RWPE1 (cell line): ENCODE measurements at regions not wholly inside any gene's neighbourhood (a gene's known extent, or its start where the extent isn't known, plus 50 kb on each side); places are given as distances from the start of the nearest gene placed in this dataset.
"Not testable (repeated sequence)": the region's sequence is repeated elsewhere in the genome, so short reads cannot be mapped to it uniquely, and the experiment has no call there.

Experiments used
- CTCF ChIA-PET: fragments of 350-600 bp; sonication (Branson Sonifier 250); formaldehyde crosslinking; extraction: SDS; loops from one replicate; lab custom pipeline; 2021; lab: Yijun Ruan, JAX
- POLR2A ChIA-PET: fragments of 400-600 bp; formaldehyde crosslinking; extraction: SDS; loops from one replicate; lab custom pipeline; 2020; ENCODE audit warnings: antibody characterized with exemption; ENCODE audit not compliant: low non-redundant PET; lab: Yijun Ruan, JAX
- DNase-seq: peaks from one replicate; pipeline ENCODE4 v3.0.0; 2012; ENCODE audit warnings: low spot score
- H3K27ac ChIP-seq: fragments of 450-650 bp; 2 replicates; pipeline ENCODE4 v1.5.1; 2017
- CTCF ChIP-seq: fragments of 450-650 bp; conservative IDR thresholded peaks from 2 replicates; pipeline ENCODE4 v1.5.1; 2017; ENCODE audit warnings: low read depth, mild to moderate bottlenecking

GRCh38 chr9:73294336-73294735 lies 142.7 kb downstream of the ANXA1 start:
- no peak overlapping the region for H3K27ac ChIP-seq
- no peak for DNase-seq
- CTCF ChIA-PET = interaction anchor here (0.6 kb wide), 1 partner anchor 25 kb away, joined by 3 read pairs; no protein-coding TSS in a partner anchor
- no peak for TF ChIP-seq CTCF
- POLR2A ChIA-PET = no interaction called here

DNA sequence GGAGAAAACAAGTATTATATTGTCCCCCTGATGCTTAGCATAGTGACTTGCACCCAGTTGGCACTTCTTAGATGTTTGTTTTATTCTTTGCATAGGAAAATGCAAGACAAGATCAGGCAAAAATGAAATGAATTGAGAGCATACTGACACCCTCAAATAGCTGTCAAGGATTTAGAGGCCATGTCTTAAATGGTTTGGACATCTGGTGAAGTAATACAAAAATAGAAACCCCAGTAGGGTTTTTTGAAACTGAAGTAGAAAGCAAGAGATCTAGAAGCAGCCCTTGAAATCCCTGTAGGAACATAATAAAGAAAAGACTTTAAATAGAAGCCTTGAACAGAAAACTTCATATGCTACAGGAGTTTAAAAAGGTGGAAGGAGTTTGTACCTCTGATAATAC lies 174.3 kb downstream of the ANXA1 start:
- no peak overlapping the region for H3K27ac ChIP-seq
- no peak for TF ChIP-seq CTCF
- ChIA-PET POLR2A (no interaction called here), CTCF (no interaction called here)
- DNase-seq = no peak

DNA sequence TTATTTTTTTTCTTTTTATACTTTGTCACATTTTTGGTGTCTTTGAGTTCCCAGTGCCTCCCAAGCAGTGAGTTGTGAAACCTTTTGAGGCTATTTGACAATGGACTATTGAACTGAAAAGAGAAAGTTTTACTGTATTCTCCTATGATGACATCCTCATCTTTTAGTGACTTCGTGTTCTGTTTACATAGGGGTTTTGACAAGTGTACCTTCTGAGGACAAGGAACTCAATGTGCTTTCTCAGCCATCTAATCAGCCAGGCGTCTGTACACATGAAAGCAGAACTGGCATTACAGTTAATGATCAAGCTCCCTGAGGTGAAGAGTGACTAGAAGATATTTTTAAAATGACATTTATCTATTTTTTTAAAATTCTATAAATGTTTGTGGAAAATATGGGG lies 175.5 kb downstream of the ANXA1 start:
- no peak for DNase-seq
- CTCF ChIA-PET = no interaction called here
- H3K27ac ChIP-seq = no peak overlapping the region
- TF ChIP-seq CTCF = no peak
- POLR2A ChIA-PET = no interaction called here

DNA sequence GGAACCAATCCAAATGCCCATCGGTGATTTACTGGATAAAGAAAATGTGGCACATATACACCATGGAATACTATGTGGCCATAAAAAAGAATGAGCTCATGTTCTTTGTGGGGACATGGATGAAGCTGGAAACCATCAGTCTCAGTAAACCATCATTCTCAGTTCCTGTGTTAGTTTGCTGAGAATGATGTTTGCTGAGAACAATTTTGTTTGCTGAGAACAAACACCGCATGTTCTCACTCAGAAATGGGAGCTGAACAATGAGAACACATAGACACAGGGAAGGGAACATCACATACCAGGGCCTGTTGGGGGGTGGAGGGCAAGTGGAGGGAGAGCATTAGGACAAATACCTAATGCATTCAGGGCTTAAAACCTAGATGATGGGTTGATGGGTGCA lies 185.5 kb downstream of the ANXA1 start:
- CTCF ChIA-PET = interaction anchor here (0.6 kb wide), 1 partner anchor 298 kb away, joined by 4 read pairs; no protein-coding TSS in a partner anchor
- POLR2A ChIA-PET = not testable (repeated sequence)

GRCh38 chr9:73344060-73344459 lies 192.4 kb downstream of the ANXA1 start:
- CTCF ChIA-PET = no interaction called here
- POLR2A ChIA-PET = no interaction called here
- H3K27ac ChIP-seq = no peak overlapping the region

More for the DNA sequence above, 185.5 kb downstream of the ANXA1 start:
- DNase-seq, H3K27ac ChIP-seq: not testable (repeated sequence)

DNA sequence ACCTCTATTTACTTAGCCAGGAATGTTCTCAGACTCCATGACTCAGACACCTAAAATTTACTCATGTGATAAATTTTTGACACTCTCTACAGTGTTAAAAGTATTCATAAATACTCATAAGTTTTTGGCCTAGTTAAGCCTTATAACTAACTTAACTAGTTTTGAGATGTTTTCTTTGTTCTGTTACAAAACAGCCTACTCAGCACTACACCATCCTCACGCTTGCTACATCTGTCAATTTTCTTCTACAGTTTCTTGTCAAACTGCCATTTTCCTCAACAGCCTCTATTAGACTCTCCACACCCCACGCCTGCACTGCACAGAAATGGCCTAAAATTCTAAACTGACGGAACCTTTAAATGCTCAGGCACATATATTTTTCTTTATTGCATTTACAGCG lies 195.5 kb downstream of the ANXA1 start:
- no peak for DNase-seq
- H3K27ac ChIP-seq = no peak overlapping the region
- ChIA-PET CTCF (no interaction called here), POLR2A (no interaction called here)
- no peak for TF ChIP-seq CTCF

More at GRCh38 chr9:73344060-73344459, 192.4 kb downstream of the ANXA1 start:
- DNase-seq = no peak
- no peak for TF ChIP-seq CTCF

DNA sequence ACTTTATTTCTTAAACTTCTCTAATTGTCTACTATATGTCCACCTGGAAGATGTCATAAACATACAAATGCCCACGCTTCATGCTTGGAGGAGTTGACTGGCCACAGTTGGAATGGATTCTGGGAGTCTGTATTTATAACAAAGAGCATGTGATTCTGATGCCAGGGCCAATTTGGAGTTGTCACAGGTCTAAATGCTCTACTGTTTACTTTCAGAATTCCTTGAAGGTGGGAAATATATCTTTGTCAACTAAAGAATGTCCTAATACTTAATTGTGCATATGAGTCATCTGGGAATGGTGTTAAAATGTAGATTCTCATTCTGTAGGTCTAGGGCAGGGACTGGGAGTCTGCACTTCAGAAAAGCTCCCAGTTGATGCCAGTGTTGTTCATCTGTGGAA lies 196.1 kb downstream of the ANXA1 start:
- TF ChIP-seq CTCF = no peak
- ChIA-PET POLR2A (no interaction called here), CTCF (no interaction called here)
- H3K27ac ChIP-seq = no peak overlapping the region
- no peak for DNase-seq
